ENCODE measurements at regions not wholly inside any gene's neighbourhood (a gene's known extent, or its start where the extent isn't known, plus 50 kb on each side); places are given as distances from the start of the nearest gene placed in this dataset.
"Not testable (repeated sequence)": the region's sequence is repeated elsewhere in the genome, so short reads cannot be mapped to it uniquely, and the experiment has no call there.

DNA sequence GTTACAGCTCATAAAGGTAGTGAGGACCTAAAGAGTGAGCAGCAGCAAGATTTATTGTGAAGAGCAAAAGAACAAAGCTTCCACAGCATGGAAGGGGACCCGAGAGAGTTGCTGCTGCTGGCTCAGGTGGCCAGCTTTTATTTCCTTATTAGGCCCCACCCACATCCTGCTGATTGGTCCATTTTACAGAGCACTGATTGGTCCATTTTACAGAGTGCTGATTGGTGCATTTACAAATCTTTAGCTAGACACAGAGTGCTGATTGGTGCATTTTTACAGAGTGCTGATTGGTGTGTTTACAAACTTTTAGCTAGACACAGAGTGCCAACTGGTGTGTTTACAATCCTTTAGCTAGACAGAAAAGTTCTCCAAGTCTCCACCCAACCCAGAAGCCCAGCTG lies 256.2 kb upstream of the HTR1E start:
- H3K9me3 Mint-ChIP-seq; intact Hi-C loops (cut with micrococcal nuclease); H3K4me1 Mint-ChIP-seq (ENCODE audit: low read depth): not testable (repeated sequence)

GRCh38 chr6:86672125-86672524 lies 265.2 kb upstream of the HTR1E start:
- H3K4me1 Mint-ChIP-seq (ENCODE audit: low read depth); DNase-seq (ENCODE audit: low spot score); H3K27me3 Mint-ChIP-seq (ENCODE audit: insufficient read depth); H3K36me3 Mint-ChIP-seq (ENCODE audit: low read depth); H3K4me3 Mint-ChIP-seq; H3K27ac Mint-ChIP-seq; intact Hi-C loops (cut with micrococcal nuclease): not testable (repeated sequence)
- H3K9me3 Mint-ChIP-seq: peaks cover 38% of the 10 kb centered on the region

More for the DNA sequence above, 256.2 kb upstream of the HTR1E start:
- not testable (repeated sequence) for H3K4me3 Mint-ChIP-seq; H3K27ac Mint-ChIP-seq; DNase-seq (ENCODE audit: low spot score); H3K36me3 Mint-ChIP-seq (ENCODE audit: low read depth); H3K27me3 Mint-ChIP-seq (ENCODE audit: insufficient read depth)

DNA sequence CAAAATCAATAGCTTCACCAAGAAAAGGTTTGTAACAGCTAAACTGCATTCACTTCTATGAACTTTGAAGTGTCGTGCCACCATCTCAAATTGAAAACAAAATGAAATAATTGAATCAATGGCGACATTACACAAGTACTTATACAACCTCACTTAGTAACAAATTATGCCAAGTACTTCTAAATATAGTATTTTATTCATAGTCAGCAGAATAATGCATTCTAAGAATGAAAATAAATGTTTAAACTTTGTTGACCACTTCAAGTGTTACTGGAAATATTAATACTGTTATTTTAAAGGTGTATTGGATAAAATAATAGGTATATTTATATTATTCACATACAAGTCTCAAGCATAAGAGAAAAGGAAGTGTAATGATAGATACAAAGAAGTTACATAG lies 280.1 kb upstream of the HTR1E start:
- H3K36me3 Mint-ChIP-seq (ENCODE audit: low read depth): no peaks in the 10 kb centered on the region
- intact Hi-C loops (cut with micrococcal nuclease): no loop called here
- peaks cover 8% of the 10 kb centered on the region for H3K9me3 Mint-ChIP-seq
- no peaks in the 10 kb centered on the region for H3K27me3 Mint-ChIP-seq (ENCODE audit: insufficient read depth)
- DNase-seq (ENCODE audit: low spot score): no peak
- H3K4me1 Mint-ChIP-seq (ENCODE audit: low read depth): no peaks in the 10 kb centered on the region
- H3K4me3 Mint-ChIP-seq: no peak overlapping the region
- no peak overlapping the region for H3K27ac Mint-ChIP-seq

GRCh38 chr6:86629123-86629522 lies 308.2 kb upstream of the HTR1E start:
- no peaks in the 10 kb centered on the region for H3K4me1 Mint-ChIP-seq (ENCODE audit: low read depth)
- H3K36me3 Mint-ChIP-seq (ENCODE audit: low read depth): no peaks in the 10 kb centered on the region
- H3K27ac Mint-ChIP-seq: no peak overlapping the region
- H3K9me3 Mint-ChIP-seq: no peaks in the 10 kb centered on the region
- DNase-seq (ENCODE audit: low spot score): no peak
- H3K4me3 Mint-ChIP-seq: no peak overlapping the region
- no peaks in the 10 kb centered on the region for H3K27me3 Mint-ChIP-seq (ENCODE audit: insufficient read depth)
- intact Hi-C loops (cut with micrococcal nuclease): no loop called here

DNA sequence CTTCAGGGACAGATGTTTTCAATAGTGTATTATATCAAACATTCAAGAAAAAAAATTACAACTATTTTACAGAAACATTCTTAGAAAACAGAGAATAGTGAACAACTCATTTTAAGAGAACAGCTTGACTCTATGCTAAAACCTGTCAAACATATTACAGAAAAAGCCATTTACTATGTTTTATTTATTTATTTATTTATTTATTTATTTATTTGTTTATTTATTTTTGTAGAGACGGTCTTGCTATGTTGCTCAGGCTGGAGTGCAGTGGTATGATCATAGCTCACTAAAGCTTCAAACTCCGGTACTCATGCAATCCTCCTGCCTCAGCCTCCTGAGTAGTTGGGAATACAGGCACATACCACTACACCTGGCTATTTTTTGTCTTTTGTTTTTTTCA lies 317.9 kb upstream of the HTR1E start:
- intact Hi-C loops (cut with micrococcal nuclease): no loop called here

DNA sequence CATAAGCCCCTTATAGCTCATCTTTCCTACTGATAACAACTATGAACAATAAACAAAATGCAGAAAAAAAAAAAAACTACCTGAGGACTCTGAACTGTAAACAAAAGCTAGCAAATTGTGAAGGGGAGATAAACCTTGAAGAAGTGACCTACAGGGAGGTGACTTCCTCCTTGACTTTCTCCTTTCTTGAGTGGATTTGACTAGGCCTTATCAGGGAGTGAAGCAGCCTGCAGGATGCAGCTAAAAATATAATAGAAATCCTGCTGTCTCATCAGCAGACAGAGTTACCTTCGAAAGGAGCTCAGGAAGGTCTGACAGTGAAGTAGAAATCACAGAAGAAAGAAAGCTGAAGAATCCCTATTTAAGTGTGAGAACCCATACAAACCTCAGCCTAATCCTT lies 322.0 kb upstream of the HTR1E start:
- Mint-ChIP-seq H3K9me3 (peaks cover 3% of the 10 kb centered on the region), H3K27me3 (ENCODE audit: insufficient read depth) (no peaks in the 10 kb centered on the region), H3K4me1 (ENCODE audit: low read depth) (no peaks in the 10 kb centered on the region), H3K27ac (no peak overlapping the region), H3K4me3 (no peak overlapping the region), H3K36me3 (ENCODE audit: low read depth) (no peaks in the 10 kb centered on the region)
- intact Hi-C loops (cut with micrococcal nuclease): no loop called here
- DNase-seq (ENCODE audit: low spot score): no peak

More for the DNA sequence above, 317.9 kb upstream of the HTR1E start:
- H3K9me3 Mint-ChIP-seq: peaks cover 17% of the 10 kb centered on the region
- H3K27ac Mint-ChIP-seq: no peak overlapping the region
- no peaks in the 10 kb centered on the region for H3K27me3 Mint-ChIP-seq (ENCODE audit: insufficient read depth)
- H3K36me3 Mint-ChIP-seq (ENCODE audit: low read depth): no peaks in the 10 kb centered on the region
- H3K4me1 Mint-ChIP-seq (ENCODE audit: low read depth): no peaks in the 10 kb centered on the region
- DNase-seq (ENCODE audit: low spot score): no peak
- no peak overlapping the region for H3K4me3 Mint-ChIP-seq

GRCh38 chr6:86609549-86610388 lies 327.6 kb upstream of the HTR1E start:
- intact Hi-C loops (cut with micrococcal nuclease): no loop called here
- H3K9me3 Mint-ChIP-seq: no peaks in the 10 kb centered on the region
- no peaks in the 10 kb centered on the region for H3K36me3 Mint-ChIP-seq (ENCODE audit: low read depth)
- DNase-seq (ENCODE audit: low spot score): no peak
- H3K27ac Mint-ChIP-seq: no peak overlapping the region
- no peak overlapping the region for H3K4me3 Mint-ChIP-seq
- H3K4me1 Mint-ChIP-seq (ENCODE audit: low read depth): no peaks in the 10 kb centered on the region
- H3K27me3 Mint-ChIP-seq (ENCODE audit: insufficient read depth): no peaks in the 10 kb centered on the region

DNA sequence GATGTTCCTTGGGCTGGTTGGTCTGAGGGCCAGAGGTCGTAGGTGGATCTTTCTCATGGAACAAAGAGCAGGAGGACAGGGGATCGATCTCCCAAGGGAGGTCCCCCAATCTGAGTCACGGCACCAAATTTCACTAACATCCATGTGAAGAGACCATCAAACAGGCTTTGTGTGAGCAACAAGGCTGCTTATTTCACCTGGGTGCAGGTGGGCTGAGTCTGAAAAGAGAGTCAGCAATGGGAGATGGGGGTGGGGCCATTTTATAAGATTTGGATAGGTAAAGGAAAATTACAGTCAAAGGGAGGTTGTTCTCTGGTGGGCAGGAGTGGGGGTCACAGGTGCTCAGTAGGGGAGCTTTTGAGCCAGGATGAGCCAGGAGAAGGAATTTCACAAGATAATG lies 334.0 kb upstream of the HTR1E start:
- intact Hi-C loops (cut with micrococcal nuclease); H3K9me3 Mint-ChIP-seq; H3K4me3 Mint-ChIP-seq; DNase-seq (ENCODE audit: low spot score); H3K27ac Mint-ChIP-seq; H3K4me1 Mint-ChIP-seq (ENCODE audit: low read depth); H3K27me3 Mint-ChIP-seq (ENCODE audit: insufficient read depth); H3K36me3 Mint-ChIP-seq (ENCODE audit: low read depth): not testable (repeated sequence)

DNA sequence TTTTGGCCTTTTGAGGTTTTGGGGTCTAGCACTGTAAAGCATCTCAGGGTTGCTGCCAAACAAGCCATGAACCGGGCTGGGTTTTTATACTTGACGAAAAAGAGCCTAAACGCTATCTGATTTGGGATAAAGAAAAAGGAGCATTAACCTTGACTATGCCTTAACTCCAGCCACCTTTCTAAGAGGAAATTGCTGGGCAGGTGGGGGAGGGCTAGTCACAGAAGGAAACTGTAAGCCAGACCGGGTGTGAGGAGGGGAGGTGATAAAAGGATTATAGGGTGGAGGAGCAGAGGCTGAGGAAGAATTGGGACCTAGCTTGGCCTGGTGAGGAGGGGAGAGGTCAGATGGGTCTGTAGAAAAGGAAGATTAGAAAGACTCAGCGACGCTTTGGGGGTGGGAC lies 335.2 kb upstream of the HTR1E start:
- H3K27me3 Mint-ChIP-seq (ENCODE audit: insufficient read depth); H3K9me3 Mint-ChIP-seq; H3K27ac Mint-ChIP-seq; intact Hi-C loops (cut with micrococcal nuclease); H3K36me3 Mint-ChIP-seq (ENCODE audit: low read depth); DNase-seq (ENCODE audit: low spot score); H3K4me3 Mint-ChIP-seq; H3K4me1 Mint-ChIP-seq (ENCODE audit: low read depth): not testable (repeated sequence)

DNA sequence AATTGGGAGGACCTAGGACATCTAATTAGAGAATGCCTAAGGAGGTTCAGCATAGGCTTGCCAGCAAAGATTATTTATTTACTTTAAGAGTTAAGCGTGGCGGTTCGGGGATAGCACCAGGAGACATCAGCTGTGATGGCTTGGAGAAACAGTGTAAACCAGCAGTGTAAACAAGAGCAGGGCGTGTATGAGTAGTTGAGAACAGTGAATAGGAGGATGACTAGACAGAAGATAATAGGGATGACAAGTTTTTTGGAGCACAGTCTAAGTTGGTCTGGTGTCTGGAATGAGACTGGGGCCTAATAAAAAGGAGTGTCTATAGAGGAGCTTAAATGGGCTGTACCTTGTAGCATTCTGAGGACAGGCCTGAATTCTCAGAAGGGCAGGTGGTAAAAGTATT lies 338.4 kb upstream of the HTR1E start:
- DNase-seq (ENCODE audit: low spot score); intact Hi-C loops (cut with micrococcal nuclease); H3K4me1 Mint-ChIP-seq (ENCODE audit: low read depth); H3K4me3 Mint-ChIP-seq; H3K27me3 Mint-ChIP-seq (ENCODE audit: insufficient read depth); H3K9me3 Mint-ChIP-seq; H3K27ac Mint-ChIP-seq; H3K36me3 Mint-ChIP-seq (ENCODE audit: low read depth): not testable (repeated sequence)

DNA sequence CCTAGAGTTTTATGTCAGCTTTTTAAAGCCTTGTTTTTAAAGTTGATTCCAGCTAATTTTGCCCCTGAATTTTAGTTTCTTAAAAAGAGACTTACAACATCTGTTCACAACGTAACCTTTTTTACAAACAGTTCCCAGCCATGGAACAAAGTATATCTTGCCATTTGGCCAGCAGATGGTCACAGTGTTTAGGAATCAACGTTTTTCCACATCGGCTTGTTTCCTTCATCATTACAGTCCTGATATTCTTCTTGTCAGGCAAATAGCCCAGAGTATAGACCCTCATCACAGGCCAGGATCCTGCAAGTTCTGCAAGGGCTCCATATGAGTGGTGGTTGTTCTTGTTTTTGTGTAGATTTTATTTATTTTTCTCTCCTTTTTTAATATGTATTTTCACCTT lies 341.7 kb upstream of the HTR1E start:
- H3K9me3 Mint-ChIP-seq: no peaks in the 10 kb centered on the region
- DNase-seq (ENCODE audit: low spot score): no peak
- H3K27me3 Mint-ChIP-seq (ENCODE audit: insufficient read depth): no peaks in the 10 kb centered on the region
- no peak overlapping the region for H3K27ac Mint-ChIP-seq
- intact Hi-C loops (cut with micrococcal nuclease): no loop called here
- H3K36me3 Mint-ChIP-seq (ENCODE audit: low read depth): no peaks in the 10 kb centered on the region
- no peak overlapping the region for H3K4me3 Mint-ChIP-seq
- no peaks in the 10 kb centered on the region for H3K4me1 Mint-ChIP-seq (ENCODE audit: low read depth)

DNA sequence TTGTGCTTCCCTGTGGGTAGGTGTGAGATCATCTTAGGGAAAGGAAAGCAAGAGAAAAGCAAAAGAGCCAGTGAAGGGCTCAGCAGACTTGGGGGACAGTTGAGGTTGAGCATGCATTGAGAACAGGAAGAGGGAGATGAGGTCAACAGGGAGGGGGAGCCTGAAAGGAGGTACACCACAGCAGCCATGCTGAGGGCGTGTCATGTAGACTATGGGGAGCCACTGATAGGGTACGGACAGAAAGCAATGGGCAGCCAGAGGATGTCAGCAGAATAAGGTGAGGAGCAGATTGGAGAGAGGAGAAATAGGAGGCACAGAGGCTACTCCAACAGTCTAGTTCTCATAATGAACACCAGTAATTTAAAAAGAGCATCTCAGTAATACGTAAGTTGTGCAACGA lies 351.1 kb upstream of the HTR1E start:
- Mint-ChIP-seq H3K27ac (no peak overlapping the region), H3K36me3 (ENCODE audit: low read depth) (no peaks in the 10 kb centered on the region), H3K9me3 (peaks cover 29% of the 10 kb centered on the region), H3K4me1 (ENCODE audit: low read depth) (no peaks in the 10 kb centered on the region), H3K4me3 (no peak overlapping the region), H3K27me3 (ENCODE audit: insufficient read depth) (no peaks in the 10 kb centered on the region)
- DNase-seq (ENCODE audit: low spot score): no peak
- intact Hi-C loops (cut with micrococcal nuclease): no loop called here

DNA sequence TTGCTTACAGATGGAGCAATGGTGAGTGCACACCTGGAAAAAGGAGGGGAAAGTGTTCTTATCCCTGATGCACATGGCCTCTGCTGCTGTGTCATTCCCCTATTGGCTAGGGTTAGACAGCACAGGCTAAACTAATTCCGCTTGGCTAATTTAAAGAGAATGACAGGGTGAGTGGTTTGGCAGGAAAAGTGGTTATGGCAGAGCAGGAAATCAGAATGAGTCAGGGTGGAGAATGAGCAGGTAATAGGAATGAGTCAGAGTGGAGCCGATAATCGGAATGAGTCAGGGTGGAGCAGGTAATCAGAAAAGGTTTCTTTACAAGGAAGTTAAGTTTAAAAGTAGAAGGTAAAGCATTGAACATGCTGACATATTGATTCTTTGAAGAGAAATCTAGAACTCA lies 355.5 kb upstream of the HTR1E start:
- intact Hi-C loops (cut with micrococcal nuclease): no loop called here
- Mint-ChIP-seq H3K4me3 (no peak overlapping the region), H3K9me3 (peaks cover 38% of the 10 kb centered on the region), H3K4me1 (ENCODE audit: low read depth) (no peaks in the 10 kb centered on the region), H3K36me3 (ENCODE audit: low read depth) (no peaks in the 10 kb centered on the region), H3K27me3 (ENCODE audit: insufficient read depth) (no peaks in the 10 kb centered on the region), H3K27ac (no peak overlapping the region)
- no peak for DNase-seq (ENCODE audit: low spot score)

DNA sequence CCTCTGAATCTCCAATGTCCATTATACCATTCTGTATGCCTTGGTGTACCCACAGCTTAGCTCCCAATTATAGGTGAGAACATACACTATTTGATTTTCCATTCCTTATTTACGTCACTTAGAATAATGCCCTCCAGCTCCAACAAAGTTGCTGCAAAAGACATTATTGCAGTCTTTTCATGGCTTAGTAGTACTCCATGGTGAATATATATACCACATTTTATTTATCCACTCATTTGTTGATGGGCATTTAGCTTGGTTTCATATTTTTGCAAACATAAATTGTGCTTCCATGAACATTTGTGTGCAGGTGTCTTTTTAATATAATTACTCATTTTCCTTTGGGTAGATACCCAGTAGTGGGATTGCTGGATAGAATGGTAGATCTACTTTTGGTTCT lies 374.1 kb upstream of the HTR1E start:
- no peak overlapping the region for H3K4me3 Mint-ChIP-seq
- no peaks in the 10 kb centered on the region for H3K27me3 Mint-ChIP-seq (ENCODE audit: insufficient read depth)
- H3K4me1 Mint-ChIP-seq (ENCODE audit: low read depth): no peaks in the 10 kb centered on the region
- no peak for DNase-seq (ENCODE audit: low spot score)
- H3K9me3 Mint-ChIP-seq: peaks cover 14% of the 10 kb centered on the region
- no peak overlapping the region for H3K27ac Mint-ChIP-seq
- no peaks in the 10 kb centered on the region for H3K36me3 Mint-ChIP-seq (ENCODE audit: low read depth)
- intact Hi-C loops (cut with micrococcal nuclease): no loop called here

Measured in activated T-helper 1 cell treated with anti-CD3 and anti-CD28 coated beads, Interleukin-12 subunit alpha, Interleukin-12 subunit beta, Interleukin-2, Interleukin-4 antibody, amounts not matched to agents 30 ng/mL and 10 ng/mL and 1 ng/mL, durations not matched to agents 14 hours and 24 hours and 36 hours (primary cell).